ENCODE measurements at regions not wholly inside any gene's neighbourhood (a gene's known extent, or its start where the extent isn't known, plus 50 kb on each side); places are given as distances from the start of the nearest gene placed in this dataset.
A peak's percentile ranks its signal among the peaks of the same experiment; 100 is the strongest.

DNA sequence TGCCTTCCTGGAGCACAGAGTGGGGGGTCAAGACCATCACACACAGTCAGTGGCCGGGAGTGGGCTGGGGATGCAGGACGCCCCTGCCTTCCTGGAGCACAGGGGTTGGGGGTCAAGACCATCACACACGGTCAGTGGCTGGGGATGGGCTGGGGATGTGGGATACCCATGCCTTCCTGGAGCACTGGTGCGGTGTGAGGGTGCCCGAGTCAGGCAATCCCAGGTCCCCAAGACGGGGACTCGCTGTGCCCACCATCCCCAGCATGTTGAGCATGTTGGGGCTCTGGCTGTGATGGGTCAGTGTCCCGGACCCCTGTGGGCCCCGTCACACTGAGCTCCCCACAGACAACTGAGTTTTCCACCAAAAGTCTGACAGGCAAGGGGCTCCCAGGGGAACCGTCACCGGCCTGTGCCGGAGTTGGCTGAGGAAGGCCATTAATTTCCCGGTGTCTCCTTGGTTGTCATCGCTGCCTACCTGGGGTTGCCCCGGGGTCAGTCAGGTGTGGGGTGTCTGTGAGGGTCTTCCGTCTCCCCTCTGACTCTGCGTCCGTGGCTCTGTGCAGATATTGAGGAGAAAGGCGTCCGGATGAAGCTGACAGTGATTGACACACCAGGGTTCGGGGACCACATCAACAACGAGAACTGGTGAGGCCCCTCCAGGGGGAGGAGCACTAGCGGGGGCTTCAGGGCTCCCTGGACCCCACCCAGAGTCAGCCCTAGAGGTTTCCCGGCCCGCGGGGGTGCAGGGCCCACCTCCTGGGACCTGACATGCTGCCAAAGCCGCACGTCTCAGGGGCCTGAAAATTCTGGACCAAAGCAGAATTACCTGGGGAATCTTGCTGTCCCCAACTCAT is 347.1 kb downstream of the SEC14L1 start:
- CTCF ChIA-PET (ENCODE audit: low intra/inter-chr PET ratio, low total read pairs), result no interaction called here

More for the DNA sequence above, 347.1 kb downstream of the SEC14L1 start:
- peaks cover 41% of the 10 kb centered on the region for H4K20me1 ChIP-seq (ENCODE audit: insufficient read depth, low read length)
- no peak overlapping the region for H2AFZ ChIP-seq (ENCODE audit: low read length)
- TF ChIP-seq, protein P1, sequence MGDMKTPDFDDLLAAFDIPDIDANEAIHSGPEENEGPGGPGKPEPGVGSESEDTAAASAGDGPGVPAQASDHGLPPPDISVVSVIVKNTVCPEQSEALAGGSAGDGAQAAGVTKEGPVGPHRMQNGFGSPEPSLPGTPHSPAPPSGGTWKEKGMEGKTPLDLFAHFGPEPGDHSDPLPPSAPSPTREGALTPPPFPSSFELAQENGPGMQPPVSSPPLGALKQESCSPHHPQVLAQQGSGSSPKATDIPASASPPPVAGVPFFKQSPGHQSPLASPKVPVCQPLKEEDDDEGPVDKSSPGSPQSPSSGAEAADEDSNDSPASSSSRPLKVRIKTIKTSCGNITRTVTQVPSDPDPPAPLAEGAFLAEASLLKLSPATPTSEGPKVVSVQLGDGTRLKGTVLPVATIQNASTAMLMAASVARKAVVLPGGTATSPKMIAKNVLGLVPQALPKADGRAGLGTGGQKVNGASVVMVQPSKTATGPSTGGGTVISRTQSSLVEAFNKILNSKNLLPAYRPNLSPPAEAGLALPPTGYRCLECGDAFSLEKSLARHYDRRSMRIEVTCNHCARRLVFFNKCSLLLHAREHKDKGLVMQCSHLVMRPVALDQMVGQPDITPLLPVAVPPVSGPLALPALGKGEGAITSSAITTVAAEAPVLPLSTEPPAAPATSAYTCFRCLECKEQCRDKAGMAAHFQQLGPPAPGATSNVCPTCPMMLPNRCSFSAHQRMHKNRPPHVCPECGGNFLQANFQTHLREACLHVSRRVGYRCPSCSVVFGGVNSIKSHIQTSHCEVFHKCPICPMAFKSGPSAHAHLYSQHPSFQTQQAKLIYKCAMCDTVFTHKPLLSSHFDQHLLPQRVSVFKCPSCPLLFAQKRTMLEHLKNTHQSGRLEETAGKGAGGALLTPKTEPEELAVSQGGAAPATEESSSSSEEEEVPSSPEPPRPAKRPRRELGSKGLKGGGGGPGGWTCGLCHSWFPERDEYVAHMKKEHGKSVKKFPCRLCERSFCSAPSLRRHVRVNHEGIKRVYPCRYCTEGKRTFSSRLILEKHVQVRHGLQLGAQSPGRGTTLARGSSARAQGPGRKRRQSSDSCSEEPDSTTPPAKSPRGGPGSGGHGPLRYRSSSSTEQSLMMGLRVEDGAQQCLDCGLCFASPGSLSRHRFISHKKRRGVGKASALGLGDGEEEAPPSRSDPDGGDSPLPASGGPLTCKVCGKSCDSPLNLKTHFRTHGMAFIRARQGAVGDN (CRISPR knock-in tag; IDR thresholded peaks at IDR 0.05), result no peak
- peak; percentile 63 for TF ChIP-seq AGO2 (optimal IDR thresholded peaks at IDR 0.05; ENCODE audit: low read depth, low read length)
- TF ChIP-seq RBM22 (optimal IDR thresholded peaks at IDR 0.05; ENCODE audit: low read length), result peak; percentile 42
- TF ChIP-seq ZNF737 (CRISPR knock-in tag; IDR thresholded peaks at IDR 0.05; ENCODE audit: borderline replicate concordance), result no peak
- TF ChIP-seq POLR2G (IDR thresholded peaks at IDR 0.05; ENCODE audit: low read depth, low read length), result no peak; the same call in 1 of the 2 replicates
- no peak for TF ChIP-seq SMARCC2 (IDR thresholded peaks at IDR 0.05)
- no peak for TF ChIP-seq ZNF850 (CRISPR knock-in tag; conservative IDR thresholded peaks at IDR 0.05)
- TF ChIP-seq SKI (IDR thresholded peaks at IDR 0.05; ENCODE audit: partially characterized antibody), result no peak
- 97% methylated on average over 15 of the region's 28 CpGs for WGBS (ENCODE audit: low lambda C conversion rate)
- H3K9me3 ChIP-seq (ENCODE audit: low read length), result no peaks in the 10 kb centered on the region
- DNase-seq (ENCODE audit: low spot score) (no peak), FAIRE-seq (no peak), ATAC-seq (no peak)
- H3K27me3 ChIP-seq (ENCODE audit: control insufficient read depth in 1 of 2, insufficient read depth in 2 of 2, low read length in 2 of 2), result no peaks in the 10 kb centered on the region
- no peak overlapping the region for H3K4me2 ChIP-seq (ENCODE audit: low read depth, low read length)
- in situ Hi-C loops (cut with HindIII; ENCODE audit: extremely low pct_ligation_motif_present, low pct_unique_long_range_greater_than_20kb) (no loop called here), intact Hi-C loops (cut with micrococcal nuclease; ENCODE audit: unreplicated experiment) (no loop called here)
- POLR2A ChIA-PET, result no interaction called here
- H3K4me3 ChIP-seq (replicated peaks in 1 of 3; ENCODE audit: insufficient read depth in 1 of 3, low read depth in 2 of 3, low read length in 3 of 3), result no peak overlapping the region
- no peak overlapping the region for H3K27ac ChIP-seq (ENCODE audit: extremely low read length, insufficient read depth, low read length)
- BruUV-seq (replicated peaks), result no TSS peak
- H3K9ac ChIP-seq (ENCODE audit: insufficient read depth, low read depth, low read length), result no peak overlapping the region
- H3K4me1 ChIP-seq (ENCODE audit: insufficient read depth, low read length), result no peaks in the 10 kb centered on the region
- H3K79me2 ChIP-seq (ENCODE audit: insufficient read depth, low read length), result peaks cover 22% of the 10 kb centered on the region
- peaks cover 76 to 96% of the 10 kb centered on the region in 2 experiments for H3K36me3 ChIP-seq (replicated peaks in 1 of 2; ENCODE audit: control insufficient read depth in 1 of 2, insufficient read depth in 2 of 2, low read length in 2 of 2)

Measured in HepG2 (cell line).